KBM-7 (cell line): ENCODE measurements at regions not wholly inside any gene's neighbourhood (a gene's known extent, or its start where the extent isn't known, plus 50 kb on each side); places are given as distances from the start of the nearest gene placed in this dataset.

Experiments used
- DNase-seq: peaks from one replicate; pipeline ENCODE4 v3.0.0-alpha.2; 2015
- in situ Hi-C: fragments of 300-500 bp; cut with MboI; formaldehyde crosslinking; loops from 2 replicates; pipeline ENCODE4 v1.14.3; 2020; ENCODE audit warnings: low sequenced_read_pairs, low pct_unique_long_range_greater_than_20kb, mixed read lengths

- in situ Hi-C loops = no loop called here
- peak; percentile 68 for DNase-seq
Observed at GRCh38 chr7:155360495-155361345, 63.0 kb downstream of the INSIG1 start.

- DNase-seq = no peak
- in situ Hi-C loops = no loop called here
Observed at GRCh38 chr7:155361346-155361680, 63.6 kb downstream of the INSIG1 start.

DNA sequence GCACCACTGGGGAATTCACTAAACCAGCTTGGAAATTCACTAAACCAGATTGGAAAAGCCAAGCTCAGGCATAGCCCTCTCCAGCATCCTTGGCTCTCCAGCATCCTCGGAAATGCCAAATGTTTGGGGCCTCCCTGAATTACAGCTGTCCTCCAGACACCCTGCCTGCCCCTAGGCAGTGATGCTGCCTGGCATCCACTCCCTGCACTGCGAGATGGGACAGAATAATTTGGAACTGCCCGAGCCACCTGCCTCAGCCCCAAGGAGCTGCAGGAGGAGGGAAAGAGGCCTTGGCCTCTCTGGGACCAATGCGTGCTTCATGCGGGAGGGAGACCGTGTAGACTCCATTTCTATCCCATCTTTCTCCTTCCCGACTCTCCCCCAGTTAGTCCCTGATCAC lies 64.3 kb downstream of the INSIG1 start:
- DNase-seq = no peak
- in situ Hi-C loops = no loop called here

- no peak for DNase-seq
- in situ Hi-C loops = no loop called here
Observed at GRCh38 chr7:155362380-155363145, 64.9 kb downstream of the INSIG1 start.

GRCh38 chr7:155363146-155363539 lies 65.5 kb downstream of the INSIG1 start:
- in situ Hi-C loops = no loop called here

DNA sequence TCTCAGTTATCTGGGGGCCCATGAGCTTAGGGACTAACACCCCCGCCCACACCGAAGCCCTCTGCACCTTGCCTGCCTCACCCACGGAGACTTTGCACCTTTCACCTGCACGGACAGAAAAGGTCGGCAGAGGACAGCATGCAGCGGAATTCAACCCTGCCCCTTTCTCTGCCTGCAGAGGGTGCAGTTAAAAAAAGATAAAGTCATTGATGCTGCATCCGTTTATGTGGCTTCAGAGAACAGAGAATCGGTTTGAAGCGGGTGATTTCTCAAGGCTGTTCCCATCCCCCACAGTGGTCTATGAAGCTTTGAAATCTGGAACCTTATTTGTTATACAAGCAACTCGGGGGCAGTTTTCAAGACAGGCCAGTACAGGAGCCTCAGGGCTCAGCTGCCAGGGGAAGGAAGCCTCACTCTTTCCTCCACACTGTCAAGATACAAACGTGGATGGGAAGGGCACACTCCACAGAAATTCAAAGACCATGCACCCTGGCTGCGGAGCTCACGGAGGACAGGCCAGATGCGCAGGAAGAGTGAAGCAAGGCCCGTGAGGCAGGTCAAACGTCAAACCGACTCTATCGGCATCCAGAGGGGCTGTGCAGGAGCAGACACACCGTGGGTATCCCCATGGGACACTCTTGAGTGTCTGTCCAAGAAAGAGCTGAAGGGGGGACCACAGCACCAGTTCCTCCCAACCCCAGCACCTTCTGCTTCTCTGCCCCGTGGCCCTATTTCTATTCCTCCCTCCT lies 66.3 kb downstream of the INSIG1 start:
- in situ Hi-C loops = no loop called here
- DNase-seq = no peak

More at GRCh38 chr7:155363146-155363539, 65.5 kb downstream of the INSIG1 start:
- no peak for DNase-seq

DNA sequence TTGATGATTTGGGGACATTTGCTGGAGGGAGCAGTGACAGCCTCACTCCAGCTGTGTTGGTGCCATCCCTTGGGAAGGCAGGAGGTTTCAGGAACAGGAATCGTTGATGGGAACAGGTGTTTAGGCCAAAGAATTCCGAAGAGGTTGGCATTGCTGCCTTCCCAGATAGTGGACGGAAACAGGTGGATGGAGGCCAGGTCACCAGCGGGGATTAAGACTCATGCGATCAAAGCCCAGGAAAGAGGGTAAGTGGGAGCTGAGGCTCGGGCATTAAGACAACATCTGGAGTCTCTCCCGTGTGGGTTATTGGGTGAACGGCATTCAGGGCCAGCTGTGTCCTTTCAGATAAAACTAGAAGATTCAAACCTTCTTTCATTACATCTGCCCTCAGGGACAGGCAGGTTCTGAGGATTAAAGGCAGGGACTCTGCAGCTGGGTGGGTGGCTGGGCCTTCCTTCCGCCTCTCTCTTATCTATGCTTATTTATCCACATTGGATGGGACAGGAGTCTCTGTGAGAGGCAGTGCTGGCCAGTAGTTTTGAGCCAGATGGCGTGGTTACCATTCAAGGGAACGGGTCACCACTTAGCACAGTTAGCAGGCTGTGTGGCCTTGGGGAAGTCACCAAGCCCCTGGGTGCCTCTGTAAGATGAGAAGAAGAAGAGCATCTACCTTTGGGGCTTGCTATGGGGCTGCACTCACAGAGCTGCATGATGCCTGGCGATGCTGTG lies 67.6 kb downstream of the INSIG1 start:
- no peak for DNase-seq
- in situ Hi-C loops = no loop called here

GRCh38 chr7:155368894-155369600 lies 71.4 kb downstream of the INSIG1 start:
- no peak for DNase-seq
- in situ Hi-C loops = no loop called here

- DNase-seq = no peak
- in situ Hi-C loops = no loop called here
Observed at GRCh38 chr7:155369766-155370165, 72.1 kb downstream of the INSIG1 start.

GRCh38 chr7:155371331-155371883 lies 73.7 kb downstream of the INSIG1 start:
- in situ Hi-C loops = no loop called here

GRCh38 chr7:155371884-155372781 lies 74.5 kb downstream of the INSIG1 start:
- DNase-seq = no peak
- in situ Hi-C loops = no loop called here

More at GRCh38 chr7:155371331-155371883, 73.7 kb downstream of the INSIG1 start:
- no peak for DNase-seq

- no peak for DNase-seq
- in situ Hi-C loops = no loop called here
Observed at GRCh38 chr7:155372782-155373358, 75.2 kb downstream of the INSIG1 start.

- in situ Hi-C loops = no loop called here
- no peak for DNase-seq
Observed at GRCh38 chr7:155373359-155374273, 75.9 kb downstream of the INSIG1 start.

DNA sequence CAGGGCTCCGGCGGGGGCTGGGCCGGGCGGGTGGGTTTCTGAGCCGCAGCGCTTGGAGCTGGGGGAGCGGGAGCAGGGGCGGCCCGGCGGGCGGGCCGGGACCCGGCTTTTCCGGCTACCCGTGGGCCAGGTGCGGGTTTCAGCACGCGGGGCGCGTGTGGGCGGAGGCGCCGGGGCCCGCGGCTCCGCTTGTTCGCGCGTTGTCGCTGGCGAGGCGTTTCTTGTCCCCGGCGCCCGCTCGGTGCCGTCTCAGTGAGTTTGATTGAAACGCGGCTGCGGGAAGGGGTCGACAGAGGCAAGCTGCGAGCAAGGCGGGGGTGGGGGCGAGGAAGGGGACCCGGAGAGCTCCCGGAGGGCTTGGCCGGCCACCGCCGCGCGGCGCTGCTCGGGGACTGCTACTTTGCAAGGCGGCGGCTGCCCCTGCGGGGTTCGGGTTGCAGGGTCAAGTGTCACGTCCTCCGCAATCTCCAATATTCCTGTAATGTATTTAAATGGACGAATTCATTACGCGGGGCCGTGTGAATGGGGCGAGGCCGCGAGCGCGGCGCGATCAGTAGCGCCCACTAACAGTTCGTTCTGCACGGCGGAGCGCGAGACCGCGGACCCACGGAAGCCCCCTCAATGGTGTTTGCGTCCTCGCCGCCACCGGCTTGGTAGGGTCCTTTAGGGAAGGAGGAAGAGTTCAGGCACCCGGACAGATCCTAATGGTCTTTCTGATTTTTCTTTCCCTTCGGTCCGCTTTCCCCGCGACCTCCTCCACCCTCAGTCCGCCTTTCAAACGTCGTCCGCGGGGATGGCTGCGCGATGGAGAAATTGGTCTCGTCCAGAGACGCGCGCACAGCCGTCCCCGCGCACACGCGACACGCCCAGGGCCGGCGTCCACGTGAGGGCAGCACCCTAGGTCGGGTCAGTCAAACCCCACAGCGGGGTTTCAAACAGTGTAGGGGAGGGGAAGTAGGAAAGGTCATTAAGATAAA lies 76.9 kb downstream of the INSIG1 start:
- in situ Hi-C loops = loop anchor here (25.0 kb wide), 1 partner anchor 388 kb away; no protein-coding TSS in a partner anchor
- DNase-seq = no peak
